HK-2 (cell line): ENCODE measurements at regions not wholly inside any gene's neighbourhood (a gene's known extent, or its start where the extent isn't known, plus 50 kb on each side); places are given as distances from the start of the nearest gene placed in this dataset.
"Not testable (repeated sequence)": the region's sequence is repeated elsewhere in the genome, so short reads cannot be mapped to it uniquely, and the experiment has no call there.

ENCODE experiments used
- DNase-seq: peaks from one replicate; pipeline ENCODE4 v3.0.0-alpha.2; 2018; ENCODE audit not compliant: unreplicated experiment

- DNase-seq = no peak
These were observed 223.9 kb upstream of the SHH start for GRCh38 chr7:156036153-156036552.

- not testable (repeated sequence) for DNase-seq
These were observed 223.1 kb upstream of the SHH start for GRCh38 chr7:156035387-156035786.

- DNase-seq = no peak
These were observed 222.1 kb upstream of the SHH start for GRCh38 chr7:156034397-156034796.

- DNase-seq = no peak
These were observed 220.7 kb upstream of the SHH start for GRCh38 chr7:156032973-156033372.

GRCh38 chr7:156031679-156032478 lies 219.6 kb upstream of the SHH start:
- no peak for DNase-seq

- no peak for DNase-seq
These were observed 217.3 kb upstream of the SHH start for GRCh38 chr7:156029460-156030007.

- DNase-seq = no peak
These were observed 216.3 kb upstream of the SHH start for GRCh38 chr7:156028521-156028920.

- DNase-seq = no peak
These were observed 215.6 kb upstream of the SHH start for GRCh38 chr7:156027821-156028220.

- no peak for DNase-seq
These were observed 214.3 kb upstream of the SHH start for GRCh38 chr7:156026603-156027002.

GRCh38 chr7:156026076-156026600 lies 213.9 kb upstream of the SHH start:
- no peak for DNase-seq

- no peak for DNase-seq
These were observed 213.4 kb upstream of the SHH start for GRCh38 chr7:156025675-156026074.

- DNase-seq = no peak
These were observed 211.9 kb upstream of the SHH start for GRCh38 chr7:156024201-156024600.

GRCh38 chr7:156022483-156023459 lies 210.5 kb upstream of the SHH start:
- DNase-seq = no peak

- no peak for DNase-seq
These were observed 209.2 kb upstream of the SHH start for GRCh38 chr7:156021471-156021870.

- DNase-seq = no peak
These were observed 208.3 kb upstream of the SHH start for GRCh38 chr7:156020566-156020965.

- no peak for DNase-seq
These were observed 207.7 kb upstream of the SHH start for GRCh38 chr7:156019776-156020565.

GRCh38 chr7:156019308-156019707 lies 207.0 kb upstream of the SHH start:
- no peak for DNase-seq

GRCh38 chr7:156017916-156018700 lies 205.8 kb upstream of the SHH start:
- DNase-seq = no peak

- no peak for DNase-seq
These were observed 205.2 kb upstream of the SHH start for GRCh38 chr7:156017431-156017830.

GRCh38 chr7:156015237-156016020 lies 203.2 kb upstream of the SHH start:
- no peak for DNase-seq
